ENCODE measurements at regions not wholly inside any gene's neighbourhood (a gene's known extent, or its start where the extent isn't known, plus 50 kb on each side); places are given as distances from the start of the nearest gene placed in this dataset.

GRCh38 chr2:236636261-236636660 lies 66.6 kb downstream of the ACKR3 start:
- WGBS (ENCODE audit: low lambda C conversion rate, missing lambda C conversion rate), result 93% methylated on average over 7 of the region's 7 CpGs
- H3K4me2 ChIP-seq, result no peak overlapping the region

GRCh38 chr2:236636714-236637470 lies 67.3 kb downstream of the ACKR3 start:
- WGBS (ENCODE audit: low lambda C conversion rate, missing lambda C conversion rate), result 92% methylated on average over 18 of the region's 18 CpGs

More at GRCh38 chr2:236636261-236636660, 66.6 kb downstream of the ACKR3 start:
- Histone ChIP-seq H3K36me3 (replicated peaks; ENCODE audit: insufficient read depth, low read depth) (no peaks in the 10 kb centered on the region), H3K27me3 (no peaks in the 10 kb centered on the region), H3K4me1 (ENCODE audit: insufficient read depth) (peaks cover 7% of the 10 kb centered on the region), H2AFZ (no peak overlapping the region), H3K9me2 (replicated peaks; ENCODE audit: insufficient read depth) (no peaks in the 10 kb centered on the region), H3K4me3 (no peak overlapping the region), H3K27ac (no peak overlapping the region), H3K79me2 (no peaks in the 10 kb centered on the region), H4K20me1 (ENCODE audit: insufficient read depth, poor library complexity, severe bottlenecking) (no peaks in the 10 kb centered on the region), H3K9me3 (ENCODE audit: low read depth) (no peaks in the 10 kb centered on the region)
- no peak for DNase-seq (ENCODE audit: low spot score)
- no peak for TF ChIP-seq EZH2phosphoT487 (IDR thresholded peaks at IDR 0.05; ENCODE audit: low read depth, severe bottlenecking, unreplicated experiment)
- TF ChIP-seq CTCF (IDR thresholded peaks at IDR 0.05; ENCODE audit: poor library complexity), result no peak
- no peak for TF ChIP-seq EZH2 (IDR thresholded peaks at IDR 0.05; ENCODE audit: borderline replicate concordance)

GRCh38 chr2:236637686-236638569 lies 68.3 kb downstream of the ACKR3 start:
- Histone ChIP-seq H3K9me2 (replicated peaks; ENCODE audit: insufficient read depth) (no peaks in the 10 kb centered on the region), H3K27me3 (no peaks in the 10 kb centered on the region), H3K36me3 (replicated peaks; ENCODE audit: insufficient read depth, low read depth) (no peaks in the 10 kb centered on the region), H2AFZ (no peak overlapping the region), H3K4me2 (no peak overlapping the region), H3K9me3 (ENCODE audit: low read depth) (no peaks in the 10 kb centered on the region), H3K27ac (no peak overlapping the region), H3K4me3 (no peak overlapping the region), H4K20me1 (ENCODE audit: insufficient read depth, poor library complexity, severe bottlenecking) (no peaks in the 10 kb centered on the region), H3K4me1 (ENCODE audit: insufficient read depth) (peaks cover 10% of the 10 kb centered on the region), H3K79me2 (no peaks in the 10 kb centered on the region)
- DNase-seq (ENCODE audit: low spot score), result no peak
- 73% methylated on average over 6 of the region's 6 CpGs for WGBS (ENCODE audit: low lambda C conversion rate, missing lambda C conversion rate)
- TF ChIP-seq EZH2 (IDR thresholded peaks at IDR 0.05; ENCODE audit: borderline replicate concordance) (no peak), EZH2phosphoT487 (IDR thresholded peaks at IDR 0.05; ENCODE audit: low read depth, severe bottlenecking, unreplicated experiment) (no peak), CTCF (IDR thresholded peaks at IDR 0.05; ENCODE audit: poor library complexity) (no peak)

More at GRCh38 chr2:236636714-236637470, 67.3 kb downstream of the ACKR3 start:
- no peak overlapping the region for H2AFZ ChIP-seq
- H3K79me2 ChIP-seq, result no peaks in the 10 kb centered on the region
- peaks cover 3% of the 10 kb centered on the region for H3K4me1 ChIP-seq (ENCODE audit: insufficient read depth)
- H3K4me3 ChIP-seq, result no peak overlapping the region
- DNase-seq (ENCODE audit: low spot score), result no peak
- no peak overlapping the region for H3K27ac ChIP-seq
- TF ChIP-seq CTCF (IDR thresholded peaks at IDR 0.05; ENCODE audit: poor library complexity) (no peak), EZH2 (IDR thresholded peaks at IDR 0.05; ENCODE audit: borderline replicate concordance) (no peak), EZH2phosphoT487 (IDR thresholded peaks at IDR 0.05; ENCODE audit: low read depth, severe bottlenecking, unreplicated experiment) (no peak)
- no peaks in the 10 kb centered on the region for H3K36me3 ChIP-seq (replicated peaks; ENCODE audit: insufficient read depth, low read depth)
- H3K4me2 ChIP-seq, result no peak overlapping the region
- no peaks in the 10 kb centered on the region for H4K20me1 ChIP-seq (ENCODE audit: insufficient read depth, poor library complexity, severe bottlenecking)
- H3K9me2 ChIP-seq (replicated peaks; ENCODE audit: insufficient read depth), result no peaks in the 10 kb centered on the region
- H3K27me3 ChIP-seq, result no peaks in the 10 kb centered on the region
- H3K9me3 ChIP-seq (ENCODE audit: low read depth), result no peaks in the 10 kb centered on the region
